ENCODE measurements at regions not wholly inside any gene's neighbourhood (a gene's known extent, or its start where the extent isn't known, plus 50 kb on each side); places are given as distances from the start of the nearest gene placed in this dataset.

DNA sequence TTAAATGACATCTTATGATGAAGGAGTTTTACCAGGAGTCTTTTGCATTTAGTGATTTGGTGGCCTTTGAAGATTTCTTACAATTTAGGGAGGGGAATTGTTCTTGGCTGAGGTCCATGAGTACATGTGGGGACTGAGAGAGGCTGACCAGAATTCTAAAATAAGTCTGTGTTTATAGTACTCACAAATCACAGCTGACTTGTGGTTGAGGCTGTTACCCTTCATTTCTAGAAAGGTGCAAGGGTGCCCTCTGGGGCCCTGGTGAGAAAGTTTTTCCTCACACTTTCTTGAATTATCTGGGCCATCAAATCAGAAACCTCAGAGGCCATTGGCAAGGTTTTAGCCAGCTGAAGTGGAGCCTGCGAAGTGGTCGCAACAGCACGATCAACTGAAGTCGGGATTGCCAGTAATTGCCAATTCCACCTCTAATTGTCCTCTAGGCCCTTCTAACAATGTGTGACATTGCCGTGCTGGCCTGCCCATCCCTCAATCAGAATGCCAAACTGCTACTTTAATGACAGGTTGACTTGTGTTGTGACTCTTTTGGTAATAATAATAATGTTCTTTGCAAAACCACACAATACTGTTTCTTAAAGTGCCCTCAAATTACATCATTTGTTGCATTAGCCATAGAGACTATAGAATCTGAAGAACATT lies 221.6 kb downstream of the OGFRL1 start:
- TF ChIP-seq, protein P1, sequence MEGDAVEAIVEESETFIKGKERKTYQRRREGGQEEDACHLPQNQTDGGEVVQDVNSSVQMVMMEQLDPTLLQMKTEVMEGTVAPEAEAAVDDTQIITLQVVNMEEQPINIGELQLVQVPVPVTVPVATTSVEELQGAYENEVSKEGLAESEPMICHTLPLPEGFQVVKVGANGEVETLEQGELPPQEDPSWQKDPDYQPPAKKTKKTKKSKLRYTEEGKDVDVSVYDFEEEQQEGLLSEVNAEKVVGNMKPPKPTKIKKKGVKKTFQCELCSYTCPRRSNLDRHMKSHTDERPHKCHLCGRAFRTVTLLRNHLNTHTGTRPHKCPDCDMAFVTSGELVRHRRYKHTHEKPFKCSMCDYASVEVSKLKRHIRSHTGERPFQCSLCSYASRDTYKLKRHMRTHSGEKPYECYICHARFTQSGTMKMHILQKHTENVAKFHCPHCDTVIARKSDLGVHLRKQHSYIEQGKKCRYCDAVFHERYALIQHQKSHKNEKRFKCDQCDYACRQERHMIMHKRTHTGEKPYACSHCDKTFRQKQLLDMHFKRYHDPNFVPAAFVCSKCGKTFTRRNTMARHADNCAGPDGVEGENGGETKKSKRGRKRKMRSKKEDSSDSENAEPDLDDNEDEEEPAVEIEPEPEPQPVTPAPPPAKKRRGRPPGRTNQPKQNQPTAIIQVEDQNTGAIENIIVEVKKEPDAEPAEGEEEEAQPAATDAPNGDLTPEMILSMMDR (IDR thresholded peaks at IDR 0.05), result peak; percentile 22 to 73 (median 58)
- TF ChIP-seq POLR2AphosphoS5 (IDR thresholded peaks at IDR 0.05), result peak in 1 of 3 donors; percentile 15
- no peak for TF ChIP-seq POLR2A (IDR thresholded peaks at IDR 0.05)

Data from breast epithelium (tissue), 3 donors.